GM12864 (cell line): ENCODE measurements at regions not wholly inside any gene's neighbourhood (a gene's known extent, or its start where the extent isn't known, plus 50 kb on each side); places are given as distances from the start of the nearest gene placed in this dataset.

Source experiments
- DNase-seq: peaks from one replicate; pipeline ENCODE4 v3.0.0-alpha.2; 2011; ENCODE audit warnings: low read depth
- H3K4me3 ChIP-seq: 2 replicates; pipeline ENCODE4 v1.5.1; 2011; ENCODE audit warnings: mild to moderate bottlenecking, low read depth, low read length, control low read depth
- CTCF ChIP-seq: IDR thresholded peaks from 2 replicates; pipeline ENCODE4 v1.5.1; 2011; ENCODE audit warnings: low read depth, mild to moderate bottlenecking, moderate library complexity, low read length, control low read depth, inconsistent platforms; ENCODE audit errors: missing control alignments

GRCh38 chr13:31081316-31081715 lies 80.4 kb downstream of the HSPH1 start:
- no peak for TF ChIP-seq CTCF
- H3K4me3 ChIP-seq = no peak overlapping the region
- peak; percentile 25 for DNase-seq

GRCh38 chr13:31074756-31075155 lies 86.9 kb downstream of the HSPH1 start:
- H3K4me3 ChIP-seq = no peak overlapping the region
- TF ChIP-seq CTCF = no peak
- peak; percentile 38 for DNase-seq

DNA sequence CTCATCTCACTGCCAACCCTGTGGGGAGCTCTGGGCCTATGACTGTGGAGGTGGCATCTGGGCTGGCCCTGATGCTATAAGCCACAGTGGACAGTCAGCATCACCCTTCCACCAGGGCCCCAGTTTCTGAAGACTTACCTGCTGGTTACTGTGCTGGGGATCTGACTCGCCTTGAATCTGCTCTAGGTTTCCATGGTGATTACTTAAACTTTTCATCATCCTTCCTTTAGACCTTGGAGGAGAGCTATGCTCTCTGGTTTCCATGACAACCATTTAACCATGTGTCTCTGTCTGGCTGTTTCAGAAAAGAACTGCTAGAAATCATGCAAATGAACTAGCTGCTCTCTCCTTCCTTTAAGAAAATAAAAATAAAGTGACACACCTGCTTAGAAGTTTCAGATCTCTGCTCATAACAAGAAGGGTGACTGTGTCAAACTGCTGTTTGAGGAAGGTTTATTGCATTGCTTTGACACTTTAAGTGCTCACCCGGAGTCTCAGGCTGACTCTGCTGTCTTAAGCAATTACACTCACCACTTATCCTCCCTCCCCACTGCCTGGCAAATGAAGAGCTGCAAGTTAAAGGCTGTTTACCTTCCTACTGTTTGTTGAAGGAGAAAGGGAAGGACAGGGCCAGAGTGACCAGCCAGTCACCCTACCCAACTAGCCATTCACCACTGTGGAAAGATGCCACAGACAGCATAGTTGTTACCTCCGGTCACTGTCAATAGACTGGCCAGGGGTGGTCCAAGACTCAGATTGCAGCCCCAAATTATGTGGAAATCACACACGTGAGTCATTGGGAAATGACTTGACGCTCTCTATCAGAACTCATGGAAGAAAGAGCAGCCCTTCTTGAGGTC lies 87.6 kb downstream of the HSPH1 start:
- no peak for TF ChIP-seq CTCF
- H3K4me3 ChIP-seq = no peak overlapping the region
- DNase-seq = peak; percentile 94

GRCh38 chr13:31072041-31072440 lies 89.7 kb downstream of the HSPH1 start:
- DNase-seq = no peak
- no peak for TF ChIP-seq CTCF

GRCh38 chr13:31069808-31070534 lies 91.7 kb downstream of the HSPH1 start:
- TF ChIP-seq CTCF = no peak
- no peak for DNase-seq
- no peak overlapping the region for H3K4me3 ChIP-seq

More at GRCh38 chr13:31072041-31072440, 89.7 kb downstream of the HSPH1 start:
- no peak overlapping the region for H3K4me3 ChIP-seq

- TF ChIP-seq CTCF = no peak
- H3K4me3 ChIP-seq = no peak overlapping the region
- DNase-seq = no peak
Measured at GRCh38 chr13:31068119-31068423, 93.6 kb downstream of the HSPH1 start.
